NCI-H1105 (cell line): ENCODE measurements at regions not wholly inside any gene's neighbourhood (a gene's known extent, or its start where the extent isn't known, plus 50 kb on each side); places are given as distances from the start of the nearest gene placed in this dataset.
"Not testable (repeated sequence)": the region's sequence is repeated elsewhere in the genome, so short reads cannot be mapped to it uniquely, and the experiment has no call there.

Source experiments
- DNase-seq: peaks from one replicate; lab custom pipeline; 2025; lab: John Stamatoyannopoulos, UW

DNA sequence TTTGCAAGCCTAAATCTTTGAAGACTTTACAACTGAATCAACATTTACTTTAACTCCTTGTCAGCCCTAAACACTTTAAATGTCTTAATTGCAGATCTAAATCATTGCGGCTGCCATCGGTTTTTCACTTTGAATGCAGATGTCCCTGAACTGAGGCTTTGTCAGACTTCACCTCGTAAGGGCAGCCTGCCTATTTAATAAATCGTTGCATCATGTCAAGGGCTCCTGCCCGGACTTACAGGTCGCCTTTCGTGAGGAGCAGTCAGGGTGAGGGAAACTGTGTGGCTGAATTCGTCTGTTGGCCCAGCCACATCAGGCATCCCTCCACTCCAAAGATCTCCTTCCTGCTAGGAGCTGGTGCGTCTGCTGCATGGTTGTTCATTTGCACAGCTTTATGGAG is 368.2 kb upstream of the NPVF start:
- no peak for DNase-seq

DNA sequence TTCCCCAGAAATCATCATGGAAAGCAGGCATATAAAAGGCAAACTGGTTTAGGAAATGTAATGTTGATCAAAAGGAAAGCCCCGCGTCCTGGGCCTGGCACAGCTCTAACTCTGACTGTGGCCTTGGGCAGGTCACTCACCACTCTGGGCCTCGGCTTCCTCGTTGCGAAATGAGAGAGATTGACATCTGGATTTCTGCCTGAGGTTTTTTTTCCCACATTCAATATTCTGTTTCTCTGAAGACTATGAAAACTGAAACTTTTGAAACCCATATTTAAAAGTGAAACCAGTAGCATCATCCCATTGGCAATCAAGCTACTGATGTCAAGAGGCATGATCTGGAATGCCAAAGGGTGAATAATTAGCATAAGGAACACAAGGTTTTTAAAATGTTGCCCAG is 369.7 kb upstream of the NPVF start:
- no peak for DNase-seq

DNA sequence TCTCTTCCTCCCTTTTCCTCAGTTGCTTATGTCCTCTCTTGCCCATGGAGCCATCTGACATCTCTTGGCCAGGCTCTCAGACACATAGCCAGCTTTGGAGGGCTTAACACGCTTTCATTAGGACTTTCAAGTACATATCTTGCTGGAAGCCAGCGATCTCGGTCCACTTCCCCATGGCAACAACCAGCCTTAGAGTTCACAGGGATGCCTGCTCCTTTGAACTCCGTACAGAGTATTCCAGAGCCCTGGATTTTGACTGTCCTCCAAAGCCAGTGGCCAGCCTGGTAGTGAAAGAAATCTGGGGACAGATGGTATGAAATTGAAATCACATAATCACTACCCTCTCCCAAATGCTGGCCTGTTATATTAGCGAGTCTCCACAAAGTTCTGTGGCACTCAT is 370.5 kb upstream of the NPVF start:
- DNase-seq = no peak

DNA sequence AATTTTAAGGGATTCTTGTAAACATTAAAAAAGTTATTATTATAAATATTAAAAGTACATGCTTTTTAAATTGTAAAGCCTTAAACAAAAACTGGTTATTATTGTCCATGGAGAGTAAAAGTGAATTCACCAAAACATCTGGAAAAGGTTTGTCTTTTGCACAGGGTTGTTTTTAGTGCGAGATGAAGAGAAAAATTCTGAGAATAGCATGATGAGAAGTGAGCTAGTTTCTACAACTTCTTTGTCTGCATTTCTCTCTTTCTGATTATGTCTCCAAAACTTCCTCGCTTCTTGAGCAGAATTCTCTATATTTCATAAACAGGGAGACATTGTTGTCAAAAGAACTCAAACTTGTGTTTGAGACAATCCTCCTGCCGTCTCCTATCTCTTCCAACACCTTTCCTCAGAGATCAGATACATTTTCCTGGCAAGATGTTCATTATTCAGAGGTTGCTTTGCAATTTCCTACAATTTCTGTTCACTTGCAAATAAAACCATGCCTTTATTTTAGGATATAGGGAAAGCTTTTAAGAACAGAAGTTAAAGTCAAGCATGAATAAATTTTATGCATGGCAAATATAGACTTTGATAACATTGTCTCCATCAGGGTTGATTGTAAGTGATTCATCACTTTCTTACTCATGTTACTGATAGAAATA is 372.1 kb upstream of the NPVF start:
- no peak for DNase-seq

DNA sequence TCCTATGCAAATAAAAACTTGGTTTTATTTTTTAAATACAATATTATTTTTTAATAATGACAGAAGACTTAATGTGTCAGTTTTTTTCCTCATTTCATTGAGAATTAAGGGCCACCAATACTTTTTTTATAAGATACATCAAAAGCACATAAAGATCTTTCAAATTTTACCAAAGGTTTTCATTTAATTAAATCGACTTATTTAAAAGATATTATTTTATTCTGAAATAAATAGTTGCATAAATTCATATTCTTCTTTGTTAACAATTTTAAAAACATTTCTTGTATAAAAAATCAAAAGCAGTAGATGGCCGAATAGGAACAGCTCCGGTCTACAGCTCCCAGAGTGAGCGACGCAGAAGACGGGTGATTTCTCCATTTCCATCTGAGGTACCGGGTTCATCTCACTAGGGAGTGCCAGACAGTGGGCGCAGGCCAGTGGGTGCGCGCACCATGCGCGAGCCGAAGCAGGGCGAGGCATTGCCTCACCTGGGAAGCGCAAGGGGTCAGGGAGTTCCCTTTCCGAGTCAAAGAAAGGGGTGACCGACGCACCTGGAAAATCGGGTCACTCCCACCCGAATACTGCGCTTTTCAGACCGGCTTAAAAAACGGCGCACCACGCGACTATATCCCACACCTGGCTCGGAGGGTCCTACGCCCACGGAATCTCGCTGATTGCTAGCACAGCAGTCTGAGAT is 374.6 kb upstream of the NPVF start:
- not testable (repeated sequence) for DNase-seq

DNA sequence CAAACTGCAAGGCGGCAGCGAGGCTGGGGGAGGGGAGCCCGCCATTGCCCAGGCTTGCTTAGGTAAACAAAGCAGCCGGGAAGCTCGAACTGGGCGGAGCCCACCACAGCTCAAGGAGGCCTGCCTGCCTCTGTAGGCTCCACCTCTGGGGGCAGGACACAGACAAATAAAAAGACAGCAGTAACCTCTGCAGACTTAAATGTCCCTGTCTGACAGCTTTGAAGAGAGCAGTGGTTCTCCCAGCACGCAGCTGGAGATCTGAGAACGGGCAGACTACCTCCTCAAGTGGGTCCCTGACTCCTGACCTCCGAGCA is 375.1 kb upstream of the NPVF start:
- not testable (repeated sequence) for DNase-seq

DNA sequence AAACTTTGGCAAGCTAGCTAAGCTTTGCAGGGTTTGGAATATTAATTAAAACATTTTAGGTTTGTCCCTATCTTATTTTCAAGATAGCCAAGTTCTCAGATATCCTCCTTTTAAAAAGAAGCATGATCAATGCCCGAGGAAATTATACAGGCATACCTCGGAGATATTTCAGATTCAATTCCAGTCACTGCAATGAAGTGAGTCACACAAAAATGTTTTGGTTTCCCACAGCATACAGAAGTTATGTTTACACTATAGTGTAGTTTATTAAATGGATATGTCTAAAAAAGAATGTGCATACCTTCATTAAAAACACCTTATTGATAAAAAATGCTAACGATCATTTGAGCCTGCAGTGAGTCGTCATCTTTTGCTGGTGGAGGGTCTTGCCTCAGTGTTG is 382.9 kb upstream of the NPVF start:
- no peak for DNase-seq

DNA sequence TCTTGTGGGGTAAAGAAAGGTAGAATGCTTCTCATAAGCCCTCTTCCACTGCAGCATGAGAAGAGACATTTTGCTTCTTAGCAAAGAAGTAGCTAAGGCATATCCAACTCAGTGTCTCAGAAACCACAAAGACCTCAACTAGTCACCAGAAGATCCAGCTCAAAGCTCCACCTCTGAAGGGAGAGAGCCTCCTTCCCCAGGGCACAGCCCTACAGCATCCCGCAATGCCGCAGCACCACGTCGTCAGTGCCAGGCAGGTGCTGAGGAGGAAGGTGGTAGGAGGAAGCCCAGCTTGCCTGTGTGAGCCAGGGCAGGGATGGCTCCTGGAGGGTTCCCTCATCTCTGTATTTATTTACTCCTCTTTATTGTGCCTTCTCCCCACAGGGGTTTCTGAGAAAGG is 385.6 kb upstream of the NPVF start:
- DNase-seq = no peak

DNA sequence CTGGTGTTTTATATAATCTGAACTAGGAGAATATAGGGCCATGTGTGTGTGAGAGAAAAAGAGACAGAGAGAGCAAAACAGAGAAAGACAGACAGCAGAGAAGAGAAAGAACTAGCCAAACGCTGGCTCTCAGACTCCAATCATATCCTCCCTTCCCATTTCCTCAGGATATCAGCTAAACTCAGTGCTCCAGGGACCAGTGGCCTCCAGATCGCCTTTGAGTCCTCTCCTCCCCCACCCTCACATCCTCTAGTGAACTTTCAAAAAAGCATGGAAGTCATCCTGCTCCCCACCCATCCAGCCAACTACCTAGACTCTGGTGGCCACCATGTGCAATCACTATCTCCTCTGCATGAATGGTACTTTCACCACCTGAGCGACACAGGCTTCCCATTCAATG is 386.1 kb upstream of the NPVF start:
- DNase-seq = no peak

DNA sequence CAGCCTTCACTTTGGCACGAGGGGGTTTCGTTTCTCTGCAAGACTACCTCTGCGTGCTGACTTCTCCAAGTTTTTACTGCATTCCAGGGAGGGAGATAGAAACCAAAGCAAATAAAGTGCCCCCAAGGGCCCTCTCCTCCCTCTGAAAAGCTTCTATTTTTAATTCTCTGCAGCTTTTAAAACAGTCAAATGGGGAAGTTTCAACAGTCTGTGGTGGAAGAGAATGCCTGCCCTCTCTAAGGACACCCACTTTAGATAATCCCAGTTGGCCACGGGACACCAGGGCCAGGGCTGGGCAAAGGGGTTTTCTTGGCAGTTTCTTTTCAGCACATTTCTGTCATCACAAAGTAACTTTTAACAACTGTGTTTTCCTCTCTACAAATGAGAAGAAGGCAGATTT is 386.7 kb upstream of the NPVF start:
- no peak for DNase-seq

DNA sequence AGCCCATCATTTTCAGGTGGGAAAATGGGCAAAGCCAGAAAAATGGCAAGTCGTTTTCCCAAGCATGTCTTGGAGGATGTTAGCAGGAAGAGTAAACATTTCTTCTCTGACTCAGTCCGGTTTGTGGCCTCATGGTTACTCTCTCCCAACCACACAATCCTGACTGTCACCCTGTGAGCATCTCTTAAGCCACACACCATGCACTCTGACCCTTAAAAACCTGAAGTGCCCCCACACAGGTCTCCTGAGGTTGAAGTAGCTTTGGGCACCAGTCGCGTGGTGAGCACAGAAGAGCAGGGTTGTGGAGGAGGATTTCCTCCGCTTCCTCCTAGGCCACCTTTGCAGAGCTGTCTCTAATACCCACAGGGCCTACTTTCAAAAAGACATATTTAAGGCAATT is 387.3 kb upstream of the NPVF start:
- no peak for DNase-seq

DNA sequence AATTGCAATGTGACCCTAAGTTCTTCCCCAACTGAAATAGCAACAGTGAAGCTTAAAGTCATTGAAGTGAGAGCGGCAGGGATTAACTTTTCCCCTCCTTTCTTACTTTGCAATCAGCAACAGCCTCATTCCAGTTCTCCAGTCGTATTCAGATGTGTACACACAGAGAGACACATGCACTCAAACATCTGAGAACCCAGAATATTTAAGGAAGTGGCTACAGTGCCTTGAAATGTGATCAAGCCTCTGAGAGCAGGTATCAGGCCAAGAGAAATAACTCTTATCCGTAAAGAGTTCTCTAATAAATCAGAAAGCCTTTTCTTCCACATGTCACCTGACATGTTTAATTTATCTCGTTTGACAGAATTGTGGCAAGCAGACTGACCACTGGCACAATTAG is 388.9 kb upstream of the NPVF start:
- DNase-seq = no peak

DNA sequence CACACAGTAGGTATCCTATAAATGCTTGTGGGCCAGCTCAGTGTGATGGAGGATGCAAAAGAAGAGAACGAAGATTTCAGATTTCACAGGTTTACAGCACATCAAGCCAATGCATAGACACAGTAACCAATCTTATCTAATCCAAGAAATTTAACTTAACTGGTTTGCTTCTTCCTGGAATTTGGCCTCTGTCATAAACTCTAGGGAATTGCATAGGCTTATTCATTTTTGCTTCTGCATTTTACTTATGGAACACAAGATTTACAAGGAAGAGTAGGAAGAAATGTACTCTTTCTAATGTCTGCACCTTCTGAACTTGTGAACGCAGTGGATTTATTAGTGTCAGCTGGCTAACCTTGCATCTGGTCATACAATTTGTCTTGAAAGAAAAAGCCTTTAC is 389.4 kb upstream of the NPVF start:
- no peak for DNase-seq

DNA sequence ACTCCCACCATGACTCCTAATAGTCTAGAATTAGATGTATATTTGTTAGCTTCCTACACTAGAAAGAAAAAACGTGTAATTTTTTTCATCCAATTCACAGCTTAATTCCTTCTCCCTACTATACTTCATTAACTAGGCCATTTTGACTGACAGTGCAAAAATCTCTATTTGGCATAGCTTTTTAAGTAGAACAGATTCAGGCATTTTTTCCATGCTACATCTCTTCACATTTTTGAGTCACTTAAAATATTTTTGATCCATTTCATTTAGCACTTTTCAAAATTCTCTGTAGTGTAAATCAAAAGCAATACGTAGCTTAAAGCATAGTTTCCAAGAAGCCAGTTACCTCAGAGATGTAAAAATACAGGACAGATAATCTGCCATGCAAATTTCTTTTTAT is 391.1 kb upstream of the NPVF start:
- no peak for DNase-seq

DNA sequence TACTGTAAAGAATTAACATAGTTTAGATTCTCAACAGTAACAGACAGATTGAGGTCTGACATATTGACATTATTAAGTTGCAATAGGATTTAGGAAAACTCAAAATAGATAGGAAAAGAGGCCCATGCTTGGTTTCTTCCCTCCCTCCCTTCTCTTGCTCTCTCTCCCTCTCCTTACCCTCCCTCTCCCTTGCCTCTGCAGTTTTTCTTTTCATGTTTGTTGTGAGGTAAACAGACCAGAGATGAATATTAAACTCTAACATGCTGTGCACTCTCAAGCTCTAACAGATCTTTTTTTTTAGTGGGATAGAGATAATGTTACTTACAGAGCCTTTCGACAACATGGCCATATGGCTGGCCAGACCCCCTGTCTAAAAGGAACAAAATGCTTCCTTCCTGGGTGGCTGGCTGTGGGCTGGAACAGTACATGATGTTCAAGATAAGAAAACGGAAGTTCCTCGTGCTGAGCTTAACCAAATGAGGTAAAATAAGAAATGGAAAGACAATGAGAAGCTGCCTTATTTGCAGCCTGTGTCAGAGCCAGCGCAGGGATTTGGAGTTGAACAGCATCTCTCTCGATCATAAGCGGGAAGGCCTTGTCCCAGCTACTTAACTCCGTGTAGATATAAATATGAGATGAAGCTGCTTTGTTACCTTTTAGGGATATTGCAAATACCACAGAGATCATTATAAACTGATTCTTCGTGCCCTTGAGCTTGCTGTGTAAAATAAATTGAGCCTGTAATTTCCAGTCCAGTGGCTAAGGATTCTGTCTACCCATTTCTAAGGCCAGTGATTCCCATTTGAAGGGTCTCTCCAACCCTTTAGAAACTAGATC is 391.9 kb upstream of the NPVF start:
- DNase-seq = no peak

DNA sequence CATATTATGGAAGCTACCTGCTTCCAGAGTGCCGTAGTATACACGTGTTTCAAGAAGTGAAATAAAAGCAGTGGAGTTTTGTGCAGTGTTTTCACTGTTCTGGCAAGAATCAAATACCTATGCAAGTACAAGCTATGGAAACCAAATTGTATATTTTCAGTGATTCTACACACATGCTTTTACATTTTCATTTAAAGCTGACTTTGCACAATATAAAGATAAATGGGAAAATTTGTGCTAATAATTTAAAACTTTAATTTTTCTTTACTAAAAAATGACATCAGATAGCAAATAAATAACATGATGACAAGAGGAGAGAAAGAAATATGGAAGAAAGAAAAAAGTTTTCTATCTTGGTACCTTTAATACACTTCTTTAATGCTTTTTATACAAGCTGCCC is 393.7 kb upstream of the NPVF start:
- DNase-seq = no peak

DNA sequence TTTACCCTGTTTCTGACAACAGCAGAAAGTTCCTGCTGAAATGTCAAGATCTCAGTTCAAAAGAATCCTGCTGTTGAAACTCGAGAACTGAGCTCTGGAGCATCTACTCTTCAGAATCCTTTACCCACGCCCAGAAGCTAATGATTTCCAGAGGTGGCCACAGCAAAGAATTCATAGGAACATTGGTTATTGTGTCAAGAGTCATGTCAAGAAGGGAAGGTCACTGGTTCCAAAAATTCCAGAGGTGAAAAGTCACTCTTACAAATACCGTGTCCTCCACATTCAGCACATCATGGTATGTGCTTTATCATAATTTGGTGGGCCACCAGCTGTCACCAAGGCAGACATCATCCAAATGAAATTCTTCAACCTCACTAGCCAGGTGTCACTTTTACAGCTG is 394.4 kb upstream of the NPVF start:
- DNase-seq = no peak

DNA sequence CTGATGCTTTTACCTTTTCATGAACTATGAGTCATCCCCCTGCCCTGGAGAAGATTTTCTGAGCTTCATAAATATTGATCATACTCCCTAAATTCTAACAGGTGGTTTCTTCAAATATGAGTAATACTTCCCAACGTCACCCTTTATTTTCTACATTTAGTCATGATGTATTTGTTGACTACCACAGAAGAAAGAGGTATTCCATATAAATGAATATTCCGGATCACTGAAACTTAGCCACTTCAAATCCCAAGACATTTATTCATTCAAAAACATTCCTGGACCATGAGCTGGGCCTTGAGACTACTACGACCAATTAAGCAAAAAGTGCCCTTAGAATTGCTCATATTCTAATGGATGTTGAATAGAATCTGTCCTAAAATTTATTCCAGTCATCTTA is 395.8 kb upstream of the NPVF start:
- DNase-seq = no peak

DNA sequence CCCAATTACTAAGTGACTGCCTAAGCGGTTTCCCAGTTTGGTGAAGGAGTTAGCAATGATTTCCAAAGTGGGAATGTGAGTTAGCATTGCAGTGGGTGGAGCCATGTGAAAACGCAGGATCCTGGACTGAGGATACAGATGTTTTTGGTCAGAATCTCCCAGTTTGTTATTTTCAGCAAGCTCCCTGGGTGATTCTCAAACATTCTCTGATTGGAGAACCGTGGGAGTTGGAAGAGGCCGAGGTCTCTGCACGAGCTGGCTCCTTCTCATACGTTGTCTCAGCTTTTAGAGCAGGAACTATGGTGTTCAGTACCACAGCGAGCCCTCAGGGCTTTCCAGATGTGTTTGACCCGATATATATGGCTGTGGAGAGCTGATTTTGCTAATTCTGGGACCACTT is 396.5 kb upstream of the NPVF start:
- DNase-seq = no peak

DNA sequence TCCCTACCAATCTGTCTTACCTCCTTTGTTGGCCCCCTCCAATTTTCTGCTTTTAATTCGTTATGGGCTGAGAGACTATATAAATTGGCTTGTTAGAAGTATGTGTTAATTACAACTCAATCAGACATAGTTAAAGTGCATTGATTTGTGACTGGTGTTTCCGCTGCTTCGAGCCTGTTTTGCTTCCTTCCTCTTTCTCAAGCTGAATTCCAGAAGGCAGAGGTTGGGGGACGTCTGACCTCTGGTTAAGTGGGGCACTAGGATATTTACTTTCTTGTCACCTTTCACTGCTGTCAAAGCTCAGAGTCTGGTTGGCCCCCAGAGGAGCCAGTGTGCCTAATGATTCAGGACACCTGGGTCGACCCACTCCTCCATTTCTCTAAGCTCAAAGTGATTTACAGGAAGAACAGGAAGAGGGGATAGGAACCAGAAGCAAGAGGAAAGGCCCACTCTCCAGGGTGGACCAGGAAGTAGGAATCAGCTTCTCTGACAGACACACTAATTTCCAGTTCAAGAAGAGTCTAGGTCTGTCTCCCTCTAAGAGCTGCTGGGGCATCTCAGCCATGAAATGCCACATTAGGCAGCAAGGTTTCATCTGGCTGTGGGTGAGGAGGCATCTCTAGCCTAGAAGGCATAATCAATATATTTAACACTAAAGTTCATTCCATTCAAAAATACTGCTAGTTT is 397.2 kb upstream of the NPVF start:
- DNase-seq = no peak

DNA sequence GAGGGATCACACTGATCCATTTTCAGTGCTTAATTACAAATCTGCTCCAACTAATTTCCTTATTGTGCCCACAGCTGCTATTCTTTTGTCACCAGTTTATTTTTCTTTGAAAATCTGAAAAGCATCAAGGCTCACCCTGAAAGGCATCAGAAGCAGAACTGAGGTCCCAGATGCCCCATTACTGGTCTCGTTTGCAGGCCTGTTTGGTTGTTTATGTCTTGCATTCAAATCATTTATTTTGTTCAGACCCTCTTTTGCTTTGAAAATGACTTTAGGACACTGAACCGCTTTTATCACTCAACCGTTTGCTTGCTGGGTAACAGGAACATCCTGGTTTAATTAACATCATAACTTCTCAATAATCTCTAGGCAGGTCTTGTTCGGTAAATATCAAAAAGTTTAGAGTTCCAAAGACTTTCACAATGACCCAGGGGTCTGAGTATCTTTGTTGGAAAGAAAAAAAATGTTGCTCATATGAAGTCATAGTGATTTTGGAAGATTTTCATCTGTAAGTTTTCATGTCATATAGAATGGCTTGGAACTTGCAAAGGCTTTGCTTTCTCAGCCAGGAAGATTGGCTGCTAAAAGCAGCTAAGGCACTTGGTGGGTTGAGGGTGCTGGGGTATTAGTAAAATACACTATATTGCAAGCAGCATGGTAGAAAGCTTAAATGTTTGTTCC is 398.3 kb upstream of the NPVF start:
- DNase-seq = no peak

DNA sequence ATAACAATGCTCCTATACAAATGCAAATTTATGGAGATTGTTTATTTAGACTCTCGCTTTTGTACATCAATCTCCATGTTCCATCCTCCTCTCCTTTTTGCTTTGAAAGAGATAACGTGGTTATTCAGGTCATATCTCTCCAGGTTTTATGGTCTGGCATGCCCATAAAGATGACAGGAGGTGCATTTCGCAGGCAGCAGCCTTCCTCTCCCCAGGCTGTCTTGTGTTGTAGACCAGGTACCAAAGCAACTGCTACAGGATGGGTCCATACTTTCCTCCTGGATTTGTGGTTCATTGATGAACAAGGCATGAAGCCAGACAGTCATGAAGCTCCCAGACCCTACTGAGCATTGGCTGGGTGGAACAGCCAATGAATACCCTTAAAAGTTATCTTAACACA is 400.2 kb upstream of the NPVF start:
- no peak for DNase-seq
